WTC11 (cell line): ENCODE measurements at regions not wholly inside any gene's neighbourhood (a gene's known extent, or its start where the extent isn't known, plus 50 kb on each side); places are given as distances from the start of the nearest gene placed in this dataset.

Experiments
- ATF1 ChIP-seq: sonication (generic); formaldehyde crosslinking; IDR thresholded peaks from 2 replicates; pipeline ENCODE4 v1.8.1; 2023; ENCODE audit warnings: mild to moderate bottlenecking, moderate library complexity, missing genetic modification reagents
- HMGA2 ChIP-seq: fragments of 250-450 bp; sonication (Bioruptor Pico); IDR thresholded peaks from 2 replicates; pipeline ENCODE4 v1.4.0; 2021; ENCODE audit warnings: mild to moderate bottlenecking, moderate library complexity
- MYBL2 ChIP-seq: sonication (generic); formaldehyde crosslinking; IDR thresholded peaks from 2 replicates; pipeline ENCODE4 v1.8.1; 2023; ENCODE audit warnings: mild to moderate bottlenecking, moderate library complexity, missing genetic modification reagents
- TP53 ChIP-seq: sonication (generic); formaldehyde crosslinking; IDR thresholded peaks from 2 replicates; pipeline ENCODE4 v1.8.1; 2023; ENCODE audit warnings: mild to moderate bottlenecking, missing genetic modification reagents
- ZNF416 ChIP-seq: fragments of 250-450 bp; sonication (Bioruptor Pico); IDR thresholded peaks from 2 replicates; pipeline ENCODE4 v1.9.0; 2021; ENCODE audit warnings: mild to moderate bottlenecking, inconsistent platforms
- TF ChIP-seq, protein P1 (sequence below): sonication (generic); formaldehyde crosslinking; IDR thresholded peaks from 2 replicates; pipeline ENCODE4 v1.8.1; 2022; ENCODE audit warnings: low read depth, missing genetic modification reagents, borderline replicate concordance
- TF ChIP-seq, protein P2 (sequence below): fragments of 250-450 bp; sonication (Bioruptor Pico); IDR thresholded peaks from 2 replicates; pipeline ENCODE4 v2.1.2; 2022; ENCODE audit warnings: mild to moderate bottlenecking, moderate library complexity
- TF ChIP-seq, protein P3 (sequence below): fragments of 200-600 bp; IDR thresholded peaks from 2 replicates; pipeline ENCODE4 v1.8.0; 2022; ENCODE audit warnings: antibody characterized with exemption

DNA sequence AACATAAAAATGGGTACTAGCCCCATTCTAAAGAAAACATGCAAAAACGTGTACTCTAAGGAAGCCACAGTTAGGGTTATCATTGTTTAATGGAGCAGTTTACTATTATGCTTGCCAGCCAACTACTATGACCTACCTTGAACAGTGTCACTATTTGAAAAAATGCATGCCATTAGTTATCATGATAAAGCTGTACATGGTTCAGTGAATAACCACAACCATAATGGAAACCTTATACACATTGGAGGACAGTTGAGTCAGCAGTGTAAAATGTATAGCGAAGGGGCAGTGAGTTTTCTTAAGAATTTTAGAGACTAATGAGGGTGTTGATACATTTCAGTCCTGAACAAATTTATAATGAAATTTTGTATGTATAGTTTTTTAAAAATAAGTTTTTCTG lies 381.9 kb downstream of the GRXCR1 start:
- TF ChIP-seq ZNF416 (CRISPR knock-in tag) (no peak), ATF1 (no peak), MYBL2 (CRISPR knock-in tag) (no peak), HMGA2 (no peak), TP53 (CRISPR knock-in tag) (no peak)
- TF ChIP-seq, protein P1, sequence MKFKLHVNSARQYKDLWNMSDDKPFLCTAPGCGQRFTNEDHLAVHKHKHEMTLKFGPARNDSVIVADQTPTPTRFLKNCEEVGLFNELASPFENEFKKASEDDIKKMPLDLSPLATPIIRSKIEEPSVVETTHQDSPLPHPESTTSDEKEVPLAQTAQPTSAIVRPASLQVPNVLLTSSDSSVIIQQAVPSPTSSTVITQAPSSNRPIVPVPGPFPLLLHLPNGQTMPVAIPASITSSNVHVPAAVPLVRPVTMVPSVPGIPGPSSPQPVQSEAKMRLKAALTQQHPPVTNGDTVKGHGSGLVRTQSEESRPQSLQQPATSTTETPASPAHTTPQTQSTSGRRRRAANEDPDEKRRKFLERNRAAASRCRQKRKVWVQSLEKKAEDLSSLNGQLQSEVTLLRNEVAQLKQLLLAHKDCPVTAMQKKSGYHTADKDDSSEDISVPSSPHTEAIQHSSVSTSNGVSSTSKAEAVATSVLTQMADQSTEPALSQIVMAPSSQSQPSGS (CRISPR knock-in tag), result no peak
- TF ChIP-seq, protein P2, sequence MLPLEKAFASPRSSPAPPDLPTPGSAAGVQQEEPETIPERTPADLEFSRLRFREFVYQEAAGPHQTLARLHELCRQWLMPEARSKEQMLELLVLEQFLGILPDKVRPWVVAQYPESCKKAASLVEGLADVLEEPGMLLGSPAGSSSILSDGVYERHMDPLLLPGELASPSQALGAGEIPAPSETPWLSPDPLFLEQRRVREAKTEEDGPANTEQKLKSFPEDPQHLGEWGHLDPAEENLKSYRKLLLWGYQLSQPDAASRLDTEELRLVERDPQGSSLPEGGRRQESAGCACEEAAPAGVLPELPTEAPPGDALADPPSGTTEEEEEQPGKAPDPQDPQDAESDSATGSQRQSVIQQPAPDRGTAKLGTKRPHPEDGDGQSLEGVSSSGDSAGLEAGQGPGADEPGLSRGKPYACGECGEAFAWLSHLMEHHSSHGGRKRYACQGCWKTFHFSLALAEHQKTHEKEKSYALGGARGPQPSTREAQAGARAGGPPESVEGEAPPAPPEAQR, result no peak
- TF ChIP-seq, protein P3, sequence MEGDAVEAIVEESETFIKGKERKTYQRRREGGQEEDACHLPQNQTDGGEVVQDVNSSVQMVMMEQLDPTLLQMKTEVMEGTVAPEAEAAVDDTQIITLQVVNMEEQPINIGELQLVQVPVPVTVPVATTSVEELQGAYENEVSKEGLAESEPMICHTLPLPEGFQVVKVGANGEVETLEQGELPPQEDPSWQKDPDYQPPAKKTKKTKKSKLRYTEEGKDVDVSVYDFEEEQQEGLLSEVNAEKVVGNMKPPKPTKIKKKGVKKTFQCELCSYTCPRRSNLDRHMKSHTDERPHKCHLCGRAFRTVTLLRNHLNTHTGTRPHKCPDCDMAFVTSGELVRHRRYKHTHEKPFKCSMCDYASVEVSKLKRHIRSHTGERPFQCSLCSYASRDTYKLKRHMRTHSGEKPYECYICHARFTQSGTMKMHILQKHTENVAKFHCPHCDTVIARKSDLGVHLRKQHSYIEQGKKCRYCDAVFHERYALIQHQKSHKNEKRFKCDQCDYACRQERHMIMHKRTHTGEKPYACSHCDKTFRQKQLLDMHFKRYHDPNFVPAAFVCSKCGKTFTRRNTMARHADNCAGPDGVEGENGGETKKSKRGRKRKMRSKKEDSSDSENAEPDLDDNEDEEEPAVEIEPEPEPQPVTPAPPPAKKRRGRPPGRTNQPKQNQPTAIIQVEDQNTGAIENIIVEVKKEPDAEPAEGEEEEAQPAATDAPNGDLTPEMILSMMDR, result no peak
